HUES48 (cell line): ENCODE measurements at regions not wholly inside any gene's neighbourhood (a gene's known extent, or its start where the extent isn't known, plus 50 kb on each side); places are given as distances from the start of the nearest gene placed in this dataset.

ENCODE experiments used
- H3K27ac ChIP-seq: one replicate; pipeline ENCODE4 v1.7.0; 2013; ENCODE audit warnings: low read depth, low read length, inconsistent platforms
- H3K27me3 ChIP-seq: 2 replicates; pipeline ENCODE4 v1.6.1; 2013; ENCODE audit warnings: mild to moderate bottlenecking, low read length; ENCODE audit not compliant: control insufficient read depth, insufficient read depth
- H3K36me3 ChIP-seq: 2 replicates; pipeline ENCODE4 v1.6.1; 2013; ENCODE audit warnings: low read length; ENCODE audit not compliant: control insufficient read depth, insufficient read depth
- H3K4me1 ChIP-seq: 2 replicates; pipeline ENCODE4 v1.6.1; 2013; ENCODE audit warnings: mild to moderate bottlenecking, low read length; ENCODE audit not compliant: control insufficient read depth, insufficient read depth
- H3K4me3 ChIP-seq: 2 replicates; pipeline ENCODE4 v1.5.1; 2013; ENCODE audit warnings: mild to moderate bottlenecking, low read depth, low read length
- H3K9ac ChIP-seq: 2 replicates; pipeline ENCODE4 v1.6.1; 2013; ENCODE audit warnings: mild to moderate bottlenecking, low read depth, low read length, moderate library complexity
- H3K9me3 ChIP-seq: 2 replicates; pipeline ENCODE4 v1.6.1; 2013; ENCODE audit warnings: low read length; ENCODE audit not compliant: control insufficient read depth, insufficient read depth

- Histone ChIP-seq H3K27ac (no peak overlapping the region), H3K4me1 (peaks cover 26% of the 10 kb centered on the region), H3K9ac (no peak overlapping the region), H3K27me3 (no peaks in the 10 kb centered on the region), H3K4me3 (no peak overlapping the region), H3K36me3 (no peaks in the 10 kb centered on the region), H3K9me3 (no peaks in the 10 kb centered on the region)
These were observed 128.8 kb upstream of the HAAO start for GRCh38 chr2:42921147-42921520.

- no peak overlapping the region for H3K9ac ChIP-seq
These were observed 128.2 kb upstream of the HAAO start for GRCh38 chr2:42920446-42921146.

GRCh38 chr2:42918671-42919318, 126.4 kb upstream of the HAAO start:
- H3K9me3 ChIP-seq = no peaks in the 10 kb centered on the region
- no peak overlapping the region for H3K27ac ChIP-seq
- no peaks in the 10 kb centered on the region for H3K36me3 ChIP-seq
- H3K9ac ChIP-seq = no peak overlapping the region
- H3K4me1 ChIP-seq = peaks cover 3% of the 10 kb centered on the region
- H3K4me3 ChIP-seq = no peak overlapping the region
- H3K27me3 ChIP-seq = no peaks in the 10 kb centered on the region

More at GRCh38 chr2:42920446-42921146, 128.2 kb upstream of the HAAO start:
- Histone ChIP-seq H3K4me1 (peaks cover 21% of the 10 kb centered on the region), H3K9me3 (no peaks in the 10 kb centered on the region), H3K4me3 (no peak overlapping the region), H3K27me3 (no peaks in the 10 kb centered on the region), H3K27ac (no peak overlapping the region), H3K36me3 (no peaks in the 10 kb centered on the region)

DNA sequence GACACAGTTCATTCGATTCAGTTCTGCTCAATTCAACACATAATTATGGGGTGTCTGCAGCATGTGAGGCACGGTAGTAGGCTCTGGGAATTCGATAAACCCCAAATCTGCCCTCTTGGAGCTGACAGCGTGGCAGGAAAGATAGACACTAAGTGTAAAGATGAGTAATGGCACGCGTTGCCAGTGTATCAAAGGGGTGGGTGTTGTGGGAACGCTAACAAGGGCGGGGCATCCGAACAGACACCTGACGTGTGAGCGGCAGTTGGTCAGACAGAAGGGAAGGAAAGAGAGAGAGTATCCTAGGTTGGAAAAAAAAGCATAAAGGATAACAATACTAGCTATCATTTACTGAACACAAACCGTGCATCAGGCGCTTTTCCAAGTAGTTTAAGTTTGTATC, 125.7 kb upstream of the HAAO start:
- H3K27me3 ChIP-seq = no peaks in the 10 kb centered on the region
- no peaks in the 10 kb centered on the region for H3K9me3 ChIP-seq
- no peak overlapping the region for H3K4me3 ChIP-seq
- H3K36me3 ChIP-seq = no peaks in the 10 kb centered on the region
- no peaks in the 10 kb centered on the region for H3K4me1 ChIP-seq
- H3K9ac ChIP-seq = no peak overlapping the region
- H3K27ac ChIP-seq = no peak overlapping the region

DNA sequence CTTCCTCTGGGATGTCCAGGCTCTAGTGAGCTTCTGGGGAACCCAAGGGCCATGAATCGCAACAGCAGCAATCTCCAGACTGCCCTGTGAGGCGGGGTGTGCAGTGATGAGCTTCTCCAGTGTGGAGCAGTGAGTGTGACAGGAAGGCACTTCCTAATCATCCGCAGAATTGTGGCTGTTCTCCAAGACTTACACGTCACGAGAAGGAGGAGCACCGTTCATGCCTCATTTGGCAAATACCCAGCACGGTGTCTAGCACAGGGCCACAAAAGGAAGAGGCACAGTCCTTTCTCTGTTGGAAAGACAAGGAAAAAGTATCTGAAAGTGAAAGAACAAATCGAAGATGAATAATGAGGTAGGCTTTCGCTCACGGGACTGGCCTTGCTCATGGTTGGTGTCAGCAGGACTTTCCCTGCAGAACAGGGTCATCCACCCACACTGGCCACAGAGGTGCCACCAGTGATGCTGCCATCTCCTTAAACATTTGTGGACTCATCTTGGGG, 125.1 kb upstream of the HAAO start:
- no peaks in the 10 kb centered on the region for H3K36me3 ChIP-seq
- no peaks in the 10 kb centered on the region for H3K4me1 ChIP-seq
- H3K9ac ChIP-seq = no peak overlapping the region
- H3K27me3 ChIP-seq = no peaks in the 10 kb centered on the region
- no peak overlapping the region for H3K4me3 ChIP-seq
- H3K9me3 ChIP-seq = no peaks in the 10 kb centered on the region
- no peak overlapping the region for H3K27ac ChIP-seq

DNA sequence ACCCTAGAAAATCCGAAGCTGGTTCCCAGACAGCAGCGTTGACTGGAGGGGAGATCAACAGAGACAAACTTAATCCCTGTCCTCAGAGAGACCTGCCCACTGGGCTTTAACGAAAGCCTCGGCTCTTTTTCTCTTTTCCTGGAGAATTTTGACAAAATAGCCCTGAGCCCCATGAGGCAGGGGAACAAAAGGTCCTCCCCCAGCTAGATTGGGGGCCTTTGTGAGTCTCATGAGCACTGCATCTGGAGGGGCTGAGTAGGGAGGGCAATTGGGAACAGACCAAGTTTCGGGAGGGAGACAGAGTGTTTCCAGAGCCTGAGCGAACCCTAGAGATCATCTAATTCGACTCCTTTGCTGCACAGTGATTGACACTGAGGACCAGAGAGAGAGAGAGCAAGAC, 123.9 kb upstream of the HAAO start:
- no peaks in the 10 kb centered on the region for H3K27me3 ChIP-seq
- H3K27ac ChIP-seq = no peak overlapping the region
- H3K9me3 ChIP-seq = no peaks in the 10 kb centered on the region
- H3K4me1 ChIP-seq = no peaks in the 10 kb centered on the region
- H3K9ac ChIP-seq = no peak overlapping the region
- H3K36me3 ChIP-seq = no peaks in the 10 kb centered on the region
- H3K4me3 ChIP-seq = no peak overlapping the region

GRCh38 chr2:42914860-42915259, 122.5 kb upstream of the HAAO start:
- H3K9me3 ChIP-seq = no peaks in the 10 kb centered on the region
- H3K4me1 ChIP-seq = no peaks in the 10 kb centered on the region
- H3K27me3 ChIP-seq = no peaks in the 10 kb centered on the region
- H3K4me3 ChIP-seq = no peak overlapping the region
- no peak overlapping the region for H3K27ac ChIP-seq
- no peaks in the 10 kb centered on the region for H3K36me3 ChIP-seq
- no peak overlapping the region for H3K9ac ChIP-seq

DNA sequence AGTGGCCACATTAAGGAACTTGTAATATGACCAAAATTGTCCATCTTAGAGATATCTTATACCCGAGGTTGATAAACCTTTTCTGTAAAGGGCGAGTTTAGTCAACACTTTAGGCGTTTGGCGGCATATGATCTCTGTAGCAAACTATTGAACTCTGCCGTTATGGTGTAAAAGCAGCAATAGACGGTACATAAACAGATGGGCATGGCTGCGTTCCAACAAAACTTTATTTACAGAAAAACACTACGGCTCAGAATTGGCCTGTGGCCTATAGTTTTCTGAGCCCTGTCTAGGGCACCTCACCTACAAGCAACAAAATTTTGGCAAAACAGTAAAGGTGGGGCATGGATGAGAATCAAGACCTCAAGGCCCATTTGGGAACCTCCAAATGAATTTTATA, 121.9 kb upstream of the HAAO start:
- Histone ChIP-seq H3K4me1 (no peaks in the 10 kb centered on the region), H3K4me3 (no peak overlapping the region), H3K9me3 (no peaks in the 10 kb centered on the region), H3K27ac (no peak overlapping the region), H3K27me3 (no peaks in the 10 kb centered on the region), H3K36me3 (no peaks in the 10 kb centered on the region), H3K9ac (no peak overlapping the region)

DNA sequence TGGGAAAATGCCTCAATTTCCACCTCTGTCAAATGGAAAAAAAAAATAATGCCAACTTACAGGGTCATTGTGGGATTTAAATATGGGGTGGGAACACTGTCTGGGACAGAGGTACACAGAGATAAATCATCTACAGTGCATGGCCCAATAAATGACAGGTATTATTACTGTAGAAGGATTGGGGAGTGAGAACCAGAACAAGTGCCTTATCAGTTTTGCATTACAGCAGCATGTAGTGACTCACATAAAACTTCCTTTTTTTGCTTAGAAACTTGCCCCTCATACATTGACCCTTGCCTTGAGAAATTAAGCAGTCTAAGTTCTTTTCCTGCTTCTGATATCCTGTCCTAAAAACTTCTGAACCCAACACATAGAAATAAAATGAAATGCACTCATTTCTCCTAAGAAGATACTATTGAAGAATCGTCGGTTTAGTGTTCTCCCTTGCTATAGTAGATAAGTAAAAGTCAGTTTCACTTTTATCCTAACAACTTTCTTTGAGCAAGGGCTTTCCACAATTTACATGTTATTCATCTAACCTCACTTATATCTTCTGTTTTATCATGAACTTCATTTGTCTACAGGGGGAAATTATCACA, 121.0 kb upstream of the HAAO start:
- no peak overlapping the region for H3K4me3 ChIP-seq
- no peaks in the 10 kb centered on the region for H3K9me3 ChIP-seq
- H3K27ac ChIP-seq = no peak overlapping the region
- no peaks in the 10 kb centered on the region for H3K36me3 ChIP-seq
- no peaks in the 10 kb centered on the region for H3K4me1 ChIP-seq
- no peak overlapping the region for H3K9ac ChIP-seq
- H3K27me3 ChIP-seq = no peaks in the 10 kb centered on the region

DNA sequence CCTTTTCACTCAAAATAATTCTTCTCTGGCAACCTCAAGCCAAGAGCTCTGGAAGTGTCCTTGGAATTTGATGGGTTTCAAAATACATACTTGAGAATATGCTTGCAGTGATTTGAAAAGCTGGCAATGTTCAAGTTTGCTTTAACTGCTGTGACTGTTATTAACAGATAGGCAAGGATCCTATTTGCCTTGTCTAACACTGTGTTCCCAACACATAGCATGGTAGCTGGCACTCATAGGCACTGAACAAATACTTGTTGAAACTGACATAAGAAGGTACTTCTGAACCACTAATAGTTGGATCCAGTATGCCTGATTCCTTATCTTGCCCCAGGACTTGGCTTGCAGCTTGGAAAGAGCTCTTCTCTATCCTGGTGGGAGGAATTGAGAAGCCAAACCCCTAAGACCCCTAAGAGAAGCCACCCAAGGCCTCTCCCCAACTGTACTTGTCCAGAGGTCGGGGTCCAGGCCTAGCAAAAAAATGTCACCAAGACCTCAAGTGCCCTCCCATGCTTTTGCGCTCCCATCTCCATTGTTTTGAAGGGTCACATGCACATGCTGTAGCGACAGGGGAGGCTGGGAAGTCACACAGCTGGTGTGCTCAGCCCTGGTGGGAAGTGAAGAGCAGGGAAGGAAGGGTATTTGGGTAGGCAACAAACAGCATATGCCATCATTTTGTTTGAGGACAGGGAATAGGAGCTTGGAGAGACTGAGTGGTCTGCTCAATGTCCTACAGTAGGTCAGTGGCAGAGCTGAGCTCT, 118.4 kb upstream of the HAAO start:
- no peak overlapping the region for H3K27ac ChIP-seq
- no peaks in the 10 kb centered on the region for H3K36me3 ChIP-seq
- peaks cover 15% of the 10 kb centered on the region; the same call in 1 of the 2 replicates for H3K4me1 ChIP-seq
- H3K27me3 ChIP-seq = no peaks in the 10 kb centered on the region
- no peak overlapping the region for H3K9ac ChIP-seq
- H3K9me3 ChIP-seq = no peaks in the 10 kb centered on the region
- no peak overlapping the region for H3K4me3 ChIP-seq
